ENCODE measurements at regions not wholly inside any gene's neighbourhood (a gene's known extent, or its start where the extent isn't known, plus 50 kb on each side); places are given as distances from the start of the nearest gene placed in this dataset.
"Not testable (repeated sequence)": the region's sequence is repeated elsewhere in the genome, so short reads cannot be mapped to it uniquely, and the experiment has no call there.

DNA sequence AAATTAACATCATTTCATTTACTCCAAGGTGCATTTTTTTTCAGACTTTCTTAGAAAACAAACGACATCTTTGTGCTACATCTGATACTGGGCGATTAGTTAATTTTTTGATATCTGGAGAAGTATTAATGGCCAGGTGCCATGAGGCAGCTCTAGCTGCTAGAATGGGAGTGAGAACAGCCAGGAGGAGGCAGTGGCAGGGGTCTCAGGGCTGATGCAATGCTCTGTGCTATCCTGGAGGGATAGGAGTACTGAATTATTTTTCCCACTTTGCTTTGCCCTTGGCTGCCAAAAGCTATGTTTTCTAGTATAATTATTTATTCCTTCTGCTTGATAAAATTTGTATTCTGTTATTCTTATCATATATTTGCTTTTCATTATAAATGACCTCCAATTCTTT lies 133.6 kb upstream of the NOX3 start:
- DNase-seq (ENCODE audit: low spot score), result no peak

DNA sequence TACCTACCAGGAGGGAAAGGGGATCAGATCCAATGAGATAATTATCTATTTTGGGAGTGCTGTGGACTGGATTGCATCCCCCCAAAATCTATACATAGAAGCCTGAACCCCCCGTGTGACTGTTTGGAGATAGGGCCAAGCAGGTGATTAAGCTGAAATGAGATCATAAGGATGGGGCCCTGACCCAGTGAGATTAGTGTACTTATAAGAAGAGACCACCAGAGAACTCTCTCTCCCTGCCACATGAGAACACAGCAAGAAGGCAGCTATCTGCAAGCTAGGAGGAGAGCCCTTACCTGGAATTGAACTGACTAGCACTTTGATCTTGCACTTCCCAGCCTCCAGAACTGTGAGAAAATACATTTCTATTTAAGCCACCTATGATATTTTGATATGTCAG lies 132.2 kb upstream of the NOX3 start:
- no peak for DNase-seq (ENCODE audit: low spot score)

DNA sequence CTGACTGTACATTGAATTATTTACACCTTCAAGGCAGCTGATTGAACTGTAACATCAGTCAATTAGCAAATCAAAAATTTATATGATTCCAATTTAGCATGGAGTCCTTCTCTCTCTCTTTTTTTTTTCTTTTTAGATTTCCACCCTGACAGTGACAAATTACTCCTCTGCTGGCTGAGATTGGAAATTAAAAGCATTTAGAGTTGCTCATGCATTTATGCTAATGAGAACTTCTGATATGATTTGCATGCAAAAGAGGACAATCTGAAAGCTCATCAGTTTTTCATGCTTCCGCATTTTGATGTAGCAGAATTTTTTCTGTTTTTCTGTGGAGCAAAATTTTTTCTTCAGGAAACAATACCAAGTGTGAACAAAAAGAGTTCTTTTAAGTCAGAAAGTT lies 130.5 kb upstream of the NOX3 start:
- DNase-seq (ENCODE audit: low spot score), result no peak

DNA sequence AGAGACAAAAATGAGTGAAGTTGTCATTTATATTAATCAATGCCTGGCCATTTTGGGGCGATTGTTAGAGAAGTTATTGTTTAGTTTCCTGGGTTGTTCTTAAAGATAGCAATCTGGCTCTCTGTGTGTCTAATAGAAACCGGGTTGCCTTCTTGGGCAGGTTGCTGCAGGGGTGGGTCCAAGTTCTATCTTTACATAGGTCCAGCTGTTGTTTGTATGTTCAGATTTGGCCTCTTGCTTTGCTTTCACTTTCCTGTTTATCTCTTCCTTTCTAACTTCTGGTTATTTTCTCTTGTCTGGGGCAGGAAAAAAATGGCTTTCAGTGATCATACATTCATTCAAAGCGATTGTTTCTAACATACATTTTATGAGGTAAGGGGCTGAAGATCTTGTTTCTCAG lies 128.4 kb upstream of the NOX3 start:
- no peak for DNase-seq (ENCODE audit: low spot score)

DNA sequence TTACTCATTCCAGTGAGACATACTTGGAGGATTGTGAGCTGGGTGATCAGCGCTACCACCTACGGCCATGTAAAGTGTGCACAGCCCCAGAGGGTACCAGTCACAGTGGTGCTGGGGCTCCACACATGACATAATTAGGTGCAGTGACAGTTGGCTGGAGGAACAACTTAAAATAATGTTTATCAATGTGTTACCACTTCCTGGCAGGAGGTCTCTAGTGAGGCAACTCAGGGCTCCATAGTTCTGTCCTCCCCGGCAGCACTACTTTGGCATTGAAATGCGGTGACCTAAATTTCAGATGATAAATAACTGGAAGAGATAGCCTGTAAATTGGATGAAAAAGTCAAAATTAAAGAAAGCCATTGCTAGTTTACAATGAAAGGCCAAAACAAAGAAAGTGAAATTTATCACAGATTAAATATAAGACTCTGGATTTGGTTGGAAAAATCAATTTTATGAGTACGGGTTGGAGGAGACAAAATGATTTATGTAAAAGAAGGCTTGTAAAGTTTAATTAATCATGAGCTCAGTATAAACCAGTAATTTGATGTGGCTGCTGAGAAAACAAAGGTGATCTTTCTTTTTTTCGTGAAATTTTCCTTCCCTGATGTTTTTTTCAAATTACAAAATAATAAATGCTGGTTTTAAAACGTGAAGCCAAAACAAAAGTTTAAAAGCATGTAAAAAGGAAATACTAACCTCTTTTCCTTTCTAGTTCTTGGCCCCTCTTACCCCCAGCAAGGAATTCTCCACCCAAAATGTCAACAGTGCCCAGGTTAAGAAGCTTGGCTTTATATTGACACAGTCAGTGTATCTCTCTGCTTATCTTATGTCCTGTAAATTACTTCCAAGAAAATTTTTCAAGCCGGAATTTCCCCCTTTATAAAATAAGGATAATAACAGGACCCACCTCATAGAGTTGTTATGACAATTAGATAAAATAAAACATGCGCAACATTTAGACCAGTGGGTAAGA lies 126.7 kb upstream of the NOX3 start:
- DNase-seq (ENCODE audit: low spot score), result no peak

DNA sequence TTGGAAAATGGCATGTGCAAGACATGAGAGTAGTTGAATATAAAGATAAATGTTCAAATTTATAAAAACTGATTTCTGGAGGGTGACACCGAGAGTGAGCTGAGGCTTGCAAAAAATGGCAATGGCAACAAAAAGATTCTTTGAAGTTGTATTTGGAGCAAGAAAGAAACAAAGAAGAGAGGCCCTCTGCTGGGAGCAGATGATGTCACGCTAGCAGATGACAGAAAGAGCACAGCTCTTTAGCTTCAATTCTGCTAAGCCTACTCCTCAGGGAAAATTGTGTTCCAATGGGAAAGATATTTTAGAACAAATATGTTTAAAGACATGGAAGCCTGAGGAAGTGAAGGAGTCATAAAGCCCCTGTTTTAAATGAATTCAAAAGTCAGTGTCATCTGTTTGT lies 125.3 kb upstream of the NOX3 start:
- DNase-seq (ENCODE audit: low spot score), result no peak

DNA sequence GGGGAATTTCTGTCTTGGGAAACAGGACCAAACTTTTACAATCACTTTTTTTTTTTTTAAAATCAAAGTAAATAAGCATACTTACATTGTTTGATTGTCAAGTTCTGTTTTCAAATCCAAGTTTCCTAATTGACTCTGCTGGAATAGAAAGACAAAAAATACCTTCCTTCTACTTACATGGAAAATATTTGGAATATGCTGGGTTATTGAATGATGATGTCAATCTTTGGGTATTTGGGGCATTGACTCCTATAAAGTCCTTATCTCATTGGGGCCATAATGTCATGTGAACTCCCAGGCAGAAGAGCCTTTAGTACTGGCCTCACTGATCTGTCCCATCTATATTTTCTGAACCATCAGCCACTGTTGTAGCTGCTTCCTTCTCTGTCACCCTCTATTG lies 122.6 kb upstream of the NOX3 start:
- DNase-seq (ENCODE audit: low spot score), result no peak

DNA sequence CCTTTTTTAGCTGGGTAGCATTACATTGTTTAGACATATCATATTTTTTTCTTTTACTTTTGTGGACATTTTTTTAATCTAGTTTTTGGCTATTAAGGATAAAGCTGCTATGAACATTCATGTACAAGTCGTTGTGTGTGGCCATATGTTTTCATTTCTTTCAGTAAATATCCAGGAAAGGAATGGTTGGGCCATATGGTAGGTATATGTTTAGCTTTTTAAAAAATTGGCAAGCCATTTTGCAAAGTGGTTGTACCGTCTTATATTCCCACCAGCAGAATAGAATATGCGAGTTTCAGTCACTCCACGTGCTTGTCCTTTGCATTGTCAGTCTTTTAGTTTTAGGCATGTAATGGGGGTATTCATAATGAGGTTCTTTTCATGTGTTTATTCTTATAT lies 106.3 kb upstream of the NOX3 start:
- DNase-seq (ENCODE audit: low spot score), result no peak

DNA sequence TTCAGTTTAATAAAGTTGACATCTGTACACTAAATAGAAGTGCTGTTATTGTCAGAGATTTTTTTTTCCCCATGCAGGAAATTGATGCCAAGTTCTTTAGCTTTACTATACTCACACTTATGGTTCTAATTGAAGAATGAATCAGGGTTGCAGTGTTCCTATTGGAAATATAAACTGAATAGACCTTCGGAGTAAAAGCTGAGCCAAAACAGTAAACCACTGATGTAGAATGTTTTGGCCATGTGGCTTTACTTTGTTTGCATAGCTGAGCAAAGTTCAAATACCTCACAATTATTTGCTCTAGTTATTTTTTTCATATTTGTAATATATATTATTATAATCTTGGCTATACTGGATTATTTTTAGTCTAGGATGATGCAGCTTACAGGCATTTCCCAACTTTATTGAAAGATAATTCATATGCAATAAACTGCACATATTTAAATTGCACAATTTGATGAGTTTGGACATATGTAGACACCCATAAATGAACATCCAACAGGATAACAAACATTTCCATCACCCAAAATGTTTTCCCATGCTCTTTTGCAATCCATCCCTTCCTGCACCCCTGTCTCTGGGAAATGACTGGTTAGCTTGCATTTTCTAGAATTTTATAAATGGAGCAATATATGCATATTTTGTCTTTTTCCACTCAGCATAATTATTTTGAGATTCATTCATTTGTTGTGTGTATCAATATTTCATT lies 105.8 kb upstream of the NOX3 start:
- no peak for DNase-seq (ENCODE audit: low spot score)

DNA sequence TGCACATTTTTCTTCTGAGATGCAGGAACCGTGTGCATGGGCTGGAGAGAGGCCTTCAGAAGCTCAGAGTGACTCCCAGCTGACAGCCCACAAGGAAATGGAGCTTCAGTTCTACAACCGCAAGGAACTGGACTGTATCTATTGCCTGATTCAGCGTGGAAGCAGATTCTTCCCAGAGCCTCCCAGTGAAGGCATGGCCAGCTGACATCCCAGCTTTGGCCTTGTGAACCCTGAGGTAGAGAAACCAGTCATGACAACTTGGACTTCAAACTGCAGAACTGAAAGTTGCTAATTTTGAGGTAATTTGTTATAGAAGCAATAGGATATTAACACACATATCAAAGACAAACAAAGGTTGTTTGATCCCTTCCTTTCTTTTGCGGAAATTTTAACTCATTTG lies 94.3 kb upstream of the NOX3 start:
- no peak for DNase-seq (ENCODE audit: low spot score)

DNA sequence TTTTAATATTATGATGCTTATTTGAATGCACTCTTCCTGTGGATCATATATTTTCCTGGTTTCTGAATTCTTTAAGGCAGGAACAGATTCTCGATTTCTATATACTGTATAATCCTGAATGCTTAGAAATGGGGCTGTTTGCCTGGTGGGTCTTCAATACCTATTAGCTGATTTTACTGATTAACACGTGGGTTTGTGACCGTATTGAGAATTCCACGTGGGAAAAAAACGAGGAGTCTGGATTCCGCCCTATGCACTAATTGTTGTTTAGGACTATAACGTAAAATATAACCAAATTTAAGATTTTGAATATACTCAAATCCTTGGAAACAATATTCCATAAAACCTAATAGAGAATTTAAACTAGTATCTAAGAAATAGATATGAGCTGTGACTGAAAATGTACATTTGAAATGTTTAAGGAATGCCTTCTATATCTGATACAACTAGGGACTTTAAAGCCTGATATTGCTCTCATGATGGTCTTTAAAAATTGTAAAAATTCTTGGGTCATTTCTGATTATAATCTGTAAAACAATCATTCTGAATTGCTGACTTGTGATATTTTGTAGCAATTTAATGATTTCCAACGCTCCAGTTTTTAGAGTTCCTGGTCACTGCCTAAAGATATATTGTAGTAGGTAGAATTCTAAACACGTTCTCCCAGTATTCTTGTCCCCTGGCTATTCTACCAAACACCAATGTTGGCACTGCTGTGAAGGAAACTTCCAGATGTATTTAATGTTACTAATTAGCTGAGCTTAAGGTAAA lies 93.6 kb upstream of the NOX3 start:
- DNase-seq (ENCODE audit: low spot score), result no peak

DNA sequence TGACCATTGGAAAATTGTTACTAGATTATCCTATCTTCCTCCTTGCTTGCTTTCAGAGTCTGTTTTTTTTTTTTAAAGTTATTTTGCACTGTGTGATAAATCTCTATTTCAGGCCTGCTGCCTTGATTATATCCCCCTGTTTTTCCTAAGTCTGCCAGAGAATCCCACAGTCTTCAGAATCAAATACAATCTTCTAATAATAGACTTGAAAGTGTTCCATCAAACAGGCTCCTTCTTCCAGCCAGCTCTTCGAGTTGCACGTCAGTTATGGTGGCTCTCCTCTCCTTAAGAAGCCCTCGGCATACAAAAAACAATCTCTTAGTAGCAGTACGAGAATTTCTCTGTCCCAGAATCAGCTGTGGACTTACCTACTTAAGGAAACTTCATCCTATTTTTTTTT lies 92.9 kb upstream of the NOX3 start:
- no peak for DNase-seq (ENCODE audit: low spot score)

DNA sequence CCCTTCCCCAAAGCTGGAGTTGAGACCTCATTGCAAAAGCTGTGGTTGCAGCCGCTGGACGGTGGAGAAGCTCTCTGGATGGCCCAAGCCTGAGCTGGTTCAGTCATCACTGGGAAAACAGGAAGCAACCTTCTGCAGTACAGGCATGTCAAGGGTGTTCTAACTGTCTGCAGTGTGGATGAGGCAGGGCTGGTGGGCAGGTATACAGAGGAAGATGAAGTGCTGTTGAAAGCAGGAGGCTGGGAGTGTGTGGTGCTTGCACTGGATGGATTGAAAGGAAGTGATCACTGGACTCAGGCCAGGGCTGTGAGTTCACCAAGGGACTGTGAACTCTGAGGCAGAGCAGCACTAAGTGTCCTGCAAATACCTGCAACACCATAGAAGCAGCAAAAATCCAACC lies 89.0 kb upstream of the NOX3 start:
- DNase-seq (ENCODE audit: low spot score), result no peak

DNA sequence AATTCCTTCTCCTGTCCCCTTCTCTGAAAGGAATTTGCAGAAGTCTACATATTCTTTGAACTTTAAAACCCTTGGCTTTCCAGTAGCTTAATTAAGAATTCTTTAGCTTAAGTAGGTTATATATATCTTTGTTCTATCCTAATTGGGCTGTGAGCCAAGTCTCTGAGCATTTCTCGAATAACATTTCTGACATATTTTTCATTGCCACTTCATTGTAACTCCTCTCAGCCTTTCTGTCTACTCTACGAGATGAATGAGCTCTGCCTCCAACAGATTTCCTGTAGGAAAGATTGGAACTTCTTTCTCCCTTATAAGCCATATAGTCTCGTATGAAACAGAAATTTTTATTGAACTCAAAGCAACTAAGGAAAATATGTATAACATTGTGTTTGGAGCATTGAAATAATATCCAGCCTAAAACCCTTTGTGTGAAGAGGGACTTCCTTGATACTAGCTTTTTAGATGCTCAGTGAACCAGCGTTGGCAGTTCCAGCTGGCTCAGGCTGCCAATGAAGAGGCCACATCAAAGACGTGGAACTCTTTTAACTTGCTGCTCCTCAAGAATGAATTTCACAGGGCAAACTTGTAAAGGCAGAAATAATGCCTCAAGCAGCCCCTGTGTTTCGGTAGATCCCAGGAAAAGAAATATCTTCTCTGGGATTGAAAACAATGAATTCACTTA lies 87.7 kb upstream of the NOX3 start:
- no peak for DNase-seq (ENCODE audit: low spot score)

DNA sequence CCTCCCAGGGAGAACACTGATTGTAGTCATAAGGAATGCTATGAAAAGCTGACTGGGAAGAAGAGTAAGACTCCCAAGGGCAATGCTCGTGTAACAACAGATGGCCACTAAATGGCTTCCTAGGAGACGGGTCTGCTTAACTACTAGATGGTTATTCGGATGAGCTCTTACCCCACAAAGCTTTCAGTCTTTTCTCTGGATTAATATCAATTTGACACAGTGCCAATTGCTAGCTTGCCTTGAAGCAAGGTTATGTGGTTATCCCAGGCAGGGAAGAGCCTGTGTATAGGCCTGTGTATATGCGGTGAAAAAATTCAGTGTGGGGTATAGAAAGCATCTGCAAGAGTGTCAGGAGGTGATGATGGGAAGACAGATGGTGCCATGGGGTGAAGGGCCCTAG lies 86.4 kb upstream of the NOX3 start:
- DNase-seq (ENCODE audit: low spot score), result no peak

DNA sequence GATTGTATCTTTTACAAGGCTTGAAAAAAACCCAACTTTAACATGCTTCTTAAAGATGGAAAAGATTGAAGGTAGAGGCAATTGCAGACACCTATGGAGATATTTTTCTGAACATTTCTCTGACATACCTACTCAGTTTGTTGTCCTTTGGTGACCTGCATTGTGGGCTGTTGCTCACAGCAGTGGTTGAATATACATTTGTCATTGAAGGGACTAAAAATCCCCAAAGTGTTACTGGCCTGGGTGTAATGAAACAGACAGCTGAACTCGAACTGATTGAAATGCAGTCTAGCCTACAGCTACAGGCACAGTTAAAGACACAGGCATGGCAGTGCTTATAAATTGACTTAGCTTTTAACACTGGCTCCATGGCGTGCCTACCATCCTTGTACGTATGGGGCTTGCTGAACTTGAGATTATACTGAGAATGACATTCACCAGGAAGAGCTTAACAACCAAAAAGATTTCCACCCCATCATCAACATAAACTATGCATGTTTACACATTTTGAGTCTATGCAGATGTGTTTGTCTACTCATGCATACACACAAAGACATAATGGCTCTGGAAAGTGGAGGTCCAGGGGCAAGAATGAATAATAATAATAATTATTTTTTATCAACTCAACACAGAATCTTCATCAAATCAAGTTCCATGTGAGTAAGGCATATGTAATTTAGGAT lies 83.2 kb upstream of the NOX3 start:
- DNase-seq (ENCODE audit: low spot score), result no peak

DNA sequence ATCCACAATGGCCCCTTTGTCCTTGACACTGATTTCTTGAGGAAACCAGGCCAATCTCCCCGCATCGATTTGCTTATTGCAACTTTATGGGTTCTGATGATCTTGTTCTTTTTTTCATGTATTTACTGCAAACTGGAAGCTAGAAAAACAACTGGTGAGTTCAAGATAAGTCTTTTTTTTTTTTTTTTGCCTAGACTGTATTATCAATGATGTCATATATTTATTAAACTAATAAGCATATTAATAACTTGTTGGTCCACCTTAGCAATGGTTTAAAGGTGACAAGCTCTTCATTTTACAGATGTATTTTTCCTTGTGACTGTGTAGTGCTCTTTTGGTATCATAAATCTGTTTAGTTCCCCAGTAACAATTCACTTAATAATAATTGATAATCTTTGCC lies 79.0 kb upstream of the NOX3 start:
- DNase-seq (ENCODE audit: low spot score), result no peak

DNA sequence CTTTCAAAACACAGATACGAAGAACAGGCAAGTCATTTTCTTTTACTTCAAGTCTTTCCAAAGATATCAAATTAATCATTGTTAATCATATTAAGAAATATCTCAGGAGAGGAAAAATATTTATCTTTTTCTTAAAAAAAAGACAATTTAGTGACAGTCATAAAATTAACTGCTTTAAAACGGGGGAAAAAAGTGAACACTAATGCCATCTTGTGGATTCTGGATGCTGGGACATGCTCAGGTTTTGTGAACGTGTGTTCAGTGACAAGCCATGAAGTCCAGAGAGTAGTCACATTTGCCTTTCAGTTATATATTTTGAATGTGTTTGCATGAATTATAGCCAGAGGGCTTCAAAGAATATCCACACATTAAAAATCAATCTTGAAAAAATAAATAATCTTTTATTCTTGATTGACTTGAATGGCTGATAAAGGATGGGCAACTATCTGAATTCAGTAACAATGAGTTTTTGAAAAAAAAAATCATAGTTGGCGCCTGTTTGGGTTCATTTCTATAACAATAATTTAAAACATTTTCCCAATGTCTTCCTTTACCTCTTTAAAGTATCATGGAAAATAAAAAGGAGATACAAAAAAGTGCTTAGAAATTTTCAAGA lies 74.7 kb upstream of the NOX3 start:
- peak; percentile 56 for DNase-seq (ENCODE audit: low spot score)

DNA sequence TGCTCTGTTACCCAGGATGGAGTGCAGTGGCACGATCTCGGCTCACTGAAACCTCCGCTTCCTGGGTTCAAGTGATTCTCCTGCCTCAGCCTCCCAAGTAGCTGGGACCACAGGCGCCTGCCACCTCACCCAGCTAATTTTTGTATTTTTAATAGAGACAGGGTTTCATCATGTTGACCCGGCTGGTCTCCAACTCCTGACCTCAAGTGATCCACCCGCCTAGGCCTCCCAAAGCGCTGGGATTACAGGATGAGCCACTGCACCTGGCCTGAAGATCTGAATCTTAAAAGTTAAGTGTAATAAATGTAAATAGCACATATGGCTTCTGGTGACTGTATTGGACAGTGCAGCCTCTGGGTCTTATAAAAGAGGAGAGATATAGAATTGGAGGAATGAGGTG lies 74.2 kb upstream of the NOX3 start:
- not testable (repeated sequence) for DNase-seq (ENCODE audit: low spot score)

DNA sequence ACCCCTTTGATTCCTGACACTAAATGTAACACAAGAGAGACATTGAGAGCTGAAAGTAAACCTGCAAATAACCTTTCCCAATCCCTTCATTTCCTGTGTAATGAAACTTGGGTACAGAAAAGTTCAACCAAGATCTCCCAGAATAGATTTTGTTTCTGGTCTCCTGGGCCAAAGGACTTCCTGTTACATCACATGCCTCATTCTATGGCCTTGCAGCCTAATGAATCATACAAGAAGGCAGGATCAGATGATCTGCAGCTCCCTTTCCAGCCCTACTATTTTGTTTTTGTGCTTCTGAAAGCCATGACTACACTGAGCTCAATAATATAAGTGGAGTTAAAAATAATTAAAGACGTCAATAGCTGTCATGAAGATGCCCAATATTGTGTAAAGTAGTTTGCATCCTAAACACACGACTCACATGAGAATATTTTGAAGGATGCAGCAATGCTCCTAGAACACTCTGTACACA lies 73.4 kb upstream of the NOX3 start:
- DNase-seq (ENCODE audit: low spot score), result no peak

DNA sequence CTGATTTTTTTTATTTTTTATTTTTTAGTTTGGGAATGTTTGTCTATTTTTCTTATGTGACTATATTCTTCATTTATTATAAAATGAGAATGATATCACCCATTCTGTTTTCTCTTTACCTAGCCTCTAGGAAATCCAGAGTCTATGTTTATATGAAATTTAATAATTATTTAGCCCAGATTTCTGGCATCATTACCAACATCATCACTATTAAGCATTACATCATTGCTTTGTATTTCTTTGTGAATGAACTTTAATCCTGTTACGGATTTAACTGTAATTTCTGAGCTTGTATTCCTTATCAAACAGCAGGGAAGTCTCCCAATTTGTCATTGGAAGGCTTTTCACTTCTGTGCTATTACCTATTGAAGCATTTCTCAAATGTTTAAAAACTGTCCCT lies 72.7 kb upstream of the NOX3 start:
- no peak for DNase-seq (ENCODE audit: low spot score)

All from Ammon's horn (tissue), 1 donor.